ENCODE measurements at regions not wholly inside any gene's neighbourhood (a gene's known extent, or its start where the extent isn't known, plus 50 kb on each side); places are given as distances from the start of the nearest gene placed in this dataset.

- TF ChIP-seq CTCF (IDR thresholded peaks at IDR 0.05): no peak
Measured at GRCh38 chr2:82345910-82346309, 2041.4 kb upstream of the LRRTM1 start.

- peak; percentile 46 for TF ChIP-seq CTCF (IDR thresholded peaks at IDR 0.05)
Measured at GRCh38 chr2:82344670-82345069, 2040.1 kb upstream of the LRRTM1 start.

- no peak for TF ChIP-seq CTCF (IDR thresholded peaks at IDR 0.05)
Measured at GRCh38 chr2:82342356-82342755, 2037.8 kb upstream of the LRRTM1 start.

- TF ChIP-seq CTCF (IDR thresholded peaks at IDR 0.05): no peak
Measured at GRCh38 chr2:82340578-82341053, 2036.1 kb upstream of the LRRTM1 start.

- TF ChIP-seq CTCF (IDR thresholded peaks at IDR 0.05): no peak
Measured at GRCh38 chr2:82339805-82340204, 2035.3 kb upstream of the LRRTM1 start.

- TF ChIP-seq CTCF (IDR thresholded peaks at IDR 0.05): no peak
Measured at GRCh38 chr2:82333697-82334096, 2029.1 kb upstream of the LRRTM1 start.

- no peak for TF ChIP-seq CTCF (IDR thresholded peaks at IDR 0.05)
Measured at GRCh38 chr2:82330155-82330554, 2025.6 kb upstream of the LRRTM1 start.

- no peak for TF ChIP-seq CTCF (IDR thresholded peaks at IDR 0.05)
Measured at GRCh38 chr2:82320296-82320695, 2015.7 kb upstream of the LRRTM1 start.
